ENCODE measurements at regions not wholly inside any gene's neighbourhood (a gene's known extent, or its start where the extent isn't known, plus 50 kb on each side); places are given as distances from the start of the nearest gene placed in this dataset.

GRCh38 chr21:35843911-35844667 lies 216.2 kb downstream of the SETD4 start:
- Histone ChIP-seq H4K91ac (ENCODE audit: insufficient read length, low read depth, low read length) (no peak overlapping the region), H3K23me2 (ENCODE audit: insufficient read length, low read depth, low read length, poor library complexity, severe bottlenecking) (no peaks in the 10 kb centered on the region), H3K79me2 (ENCODE audit: insufficient read depth, low read length) (no peaks in the 10 kb centered on the region), H3K23ac (ENCODE audit: insufficient read length, low read depth, low read length) (no peak overlapping the region), H3K27me3 (ENCODE audit: insufficient read depth, low read length) (no peaks in the 10 kb centered on the region), H4K8ac (replicated peaks; ENCODE audit: insufficient read length, low read depth, low read length) (no peak overlapping the region), H2AK5ac (ENCODE audit: insufficient read length, low read length) (no peak overlapping the region), H3K9me3 (ENCODE audit: control insufficient read depth, low read depth, low read length) (no peaks in the 10 kb centered on the region), H3K14ac (ENCODE audit: insufficient read depth, low read length) (no peak overlapping the region), H2BK120ac (ENCODE audit: low read depth, low read length, poor library complexity, severe bottlenecking) (no peak overlapping the region), H3K4ac (ENCODE audit: low read depth, low read length) (no peak overlapping the region), H3K56ac (ENCODE audit: insufficient read length, low read depth, low read length) (no peak overlapping the region), H3K27ac (ENCODE audit: insufficient read length, low read depth, low read length) (no peak overlapping the region), H2BK5ac (ENCODE audit: insufficient read length, low read length) (no peak overlapping the region), H3T11ph (ENCODE audit: low read length) (no peak overlapping the region), H2BK20ac (ENCODE audit: low read depth, low read length, poor library complexity, severe bottlenecking) (no peak overlapping the region), H3K4me1 (ENCODE audit: insufficient read depth, low read length) (no peaks in the 10 kb centered on the region), H3K79me1 (ENCODE audit: insufficient read depth, low read depth, low read length, poor library complexity, severe bottlenecking) (no peaks in the 10 kb centered on the region), H2AFZ (ENCODE audit: low read length) (no peak overlapping the region), H3K18ac (ENCODE audit: insufficient read length, low read depth, low read length) (no peak overlapping the region), H3K4me2 (ENCODE audit: insufficient read depth, insufficient read length, low read length) (no peak overlapping the region), H4K5ac (ENCODE audit: insufficient read length, low read depth, low read length) (no peak overlapping the region), H4K20me1 (ENCODE audit: control insufficient read depth, insufficient read depth, insufficient read length) (no peaks in the 10 kb centered on the region), H3K9ac (ENCODE audit: extremely low read depth, insufficient read length, low read length) (no peak overlapping the region), H2BK12ac (ENCODE audit: insufficient read length, low read depth, low read length) (no peak overlapping the region), H2BK15ac (ENCODE audit: low read depth, low read length) (no peak overlapping the region)
- H3K27ac Mint-ChIP-seq: no peak overlapping the region
- no peak for TF ChIP-seq CTCF (conservative IDR thresholded peaks at IDR 0.05)
- no peak overlapping the region for H3K4me3 Mint-ChIP-seq
- H3K4me1 Mint-ChIP-seq: no peaks in the 10 kb centered on the region; a peak in 1 of 4 replicates
- H3K36me3 Mint-ChIP-seq (ENCODE audit: insufficient read depth in 1 of 3, low read depth in 3 of 3): no peaks in the 10 kb centered on the region; a peak in 1 of 7 replicates
- DNase-seq: no peak
- no CpG with 5 or more reads among the region's 7 CpGs for WGBS (ENCODE audit: extremely low coverage, insufficient read length, low lambda C conversion rate)
- H3K9me3 Mint-ChIP-seq: no peaks in the 10 kb centered on the region
- no peaks in the 10 kb centered on the region; the same call in none of the 2 replicates for H3K27me3 Mint-ChIP-seq (ENCODE audit: low read depth)

Measured in H9 (cell line).